Uterus (tissue), 3 donors: ENCODE measurements at regions not wholly inside any gene's neighbourhood (a gene's known extent, or its start where the extent isn't known, plus 50 kb on each side); places are given as distances from the start of the nearest gene placed in this dataset.

Source experiments
- DNase-seq, 2 donors: peaks; one replicate each; pipeline ENCODE4 v3.0.0-alpha.2; 2019 to 2020
- H3K27ac ChIP-seq, 2 donors: fragments of 200-600 bp; sonication (generic); 1 replicate in 1 of 2; 2 replicates in 1 of 2; pipeline ENCODE4 v1.5.1; 2016 to 2018
- H3K27me3 ChIP-seq, 2 donors: fragments of 200-600 bp; sonication (generic); one replicate each; pipeline ENCODE4 v1.5.1; 2018 to 2019; ENCODE audit warnings: control low read depth in 1 of 2
- H3K36me3 ChIP-seq, 2 donors: fragments of 200-600 bp; sonication (generic); one replicate each; pipeline ENCODE4 v1.5.1; 2019; ENCODE audit warnings: control low read depth in 1 of 2
- H3K4me1 ChIP-seq, 2 donors: fragments of 200-600 bp; sonication (generic); one replicate each; pipeline ENCODE4 v1.5.1; 2018 to 2019; ENCODE audit warnings: control low read depth in 1 of 2
- H3K4me3 ChIP-seq, 2 donors: fragments of 200-600 bp; sonication (generic); 1 replicate in 1 of 2; 2 replicates in 1 of 2; pipeline ENCODE4 v1.5.1; 2018 to 2019; ENCODE audit warnings: mild to moderate bottlenecking in 1 of 2
- H3K9me3 ChIP-seq, 2 donors: fragments of 200-600 bp; sonication (generic); one replicate each; pipeline ENCODE4 v1.5.1; 2019; ENCODE audit warnings: control low read depth in 1 of 2
- CTCF ChIP-seq, 4 experiments: fragments of 200-600 bp in 2 of 4; fragments of 450-650 bp in 2 of 4; sonication (generic) in 2 of 4; IDR thresholded peaks; one replicate each; pipeline ENCODE4 v1.5.1; 2016 to 2019; ENCODE audit warnings: antibody characterized with exemption in 4 of 4, mild to moderate bottlenecking in 2 of 4, moderate library complexity in 1 of 4
- POLR2A ChIP-seq, 2 donors: fragments of 450-650 bp; IDR thresholded peaks; one replicate each; pipeline ENCODE4 v1.6.1; 2016; ENCODE audit warnings: antibody characterized with exemption in 2 of 2, mild to moderate bottlenecking in 1 of 2, moderate library complexity in 1 of 2
- intact Hi-C: fragments of 100-400 bp; cut with DNase I; formaldehyde crosslinking; loops from one replicate; pipeline ENCODE4 v1.15.1; 2023; ENCODE audit warnings: low total_unique reads
- donor health status: DM: yes; HTN: yes; CAD: no.

GRCh38 chr1:209425959-209426358 is 157.6 kb upstream of the CAMK1G start:
- no peak overlapping the region for H3K4me3 ChIP-seq
- no peaks in the 10 kb centered on the region for H3K27me3 ChIP-seq
- no peaks in the 10 kb centered on the region for H3K36me3 ChIP-seq
- H3K4me1 ChIP-seq, result no peaks in the 10 kb centered on the region
- no peak overlapping the region for H3K27ac ChIP-seq
- TF ChIP-seq CTCF (IDR thresholded peaks at IDR 0.05) (no peak), POLR2A (IDR thresholded peaks at IDR 0.05) (no peak)
- intact Hi-C loops, result no loop called here
- no peak for DNase-seq
- no peaks in the 10 kb centered on the region for H3K9me3 ChIP-seq

GRCh38 chr1:209427277-209427676 is 156.2 kb upstream of the CAMK1G start:
- intact Hi-C loops, result no loop called here
- no peaks in the 10 kb centered on the region for H3K27me3 ChIP-seq
- no peak overlapping the region for H3K4me3 ChIP-seq
- H3K36me3 ChIP-seq, result no peaks in the 10 kb centered on the region
- no peaks in the 10 kb centered on the region for H3K4me1 ChIP-seq
- no peaks in the 10 kb centered on the region for H3K9me3 ChIP-seq
- no peak for DNase-seq
- TF ChIP-seq CTCF (IDR thresholded peaks at IDR 0.05) (no peak), POLR2A (IDR thresholded peaks at IDR 0.05) (no peak)
- H3K27ac ChIP-seq, result no peak overlapping the region

GRCh38 chr1:209427811-209428210 is 155.7 kb upstream of the CAMK1G start:
- no peak overlapping the region for H3K4me3 ChIP-seq
- intact Hi-C loops, result no loop called here

GRCh38 chr1:209428241-209428921 is 155.1 kb upstream of the CAMK1G start:
- Histone ChIP-seq H3K27ac (no peak overlapping the region), H3K36me3 (no peaks in the 10 kb centered on the region), H3K9me3 (no peaks in the 10 kb centered on the region), H3K27me3 (no peaks in the 10 kb centered on the region), H3K4me3 (no peak overlapping the region), H3K4me1 (no peaks in the 10 kb centered on the region)
- TF ChIP-seq CTCF (IDR thresholded peaks at IDR 0.05) (no peak), POLR2A (IDR thresholded peaks at IDR 0.05) (no peak)
- DNase-seq, result no peak
- intact Hi-C loops, result no loop called here

More at GRCh38 chr1:209427811-209428210, 155.7 kb upstream of the CAMK1G start:
- Histone ChIP-seq H3K27me3 (no peaks in the 10 kb centered on the region), H3K9me3 (no peaks in the 10 kb centered on the region), H3K4me1 (no peaks in the 10 kb centered on the region), H3K27ac (no peak overlapping the region), H3K36me3 (no peaks in the 10 kb centered on the region)
- DNase-seq, result no peak
- TF ChIP-seq POLR2A (IDR thresholded peaks at IDR 0.05), result no peak
- no peak for TF ChIP-seq CTCF (IDR thresholded peaks at IDR 0.05)

- Histone ChIP-seq H3K9me3 (no peaks in the 10 kb centered on the region), H3K36me3 (no peaks in the 10 kb centered on the region), H3K27ac (no peak overlapping the region), H3K27me3 (no peaks in the 10 kb centered on the region), H3K4me3 (no peak overlapping the region), H3K4me1 (peaks cover 0 to 6% of the 10 kb centered on the region in 2 donors)
- DNase-seq, result no peak
- TF ChIP-seq CTCF (IDR thresholded peaks at IDR 0.05) (no peak), POLR2A (IDR thresholded peaks at IDR 0.05) (no peak)
- intact Hi-C loops, result no loop called here
Measured at GRCh38 chr1:209429611-209430010, 153.9 kb upstream of the CAMK1G start.
